GM12891 (cell line): ENCODE measurements at regions not wholly inside any gene's neighbourhood (a gene's known extent, or its start where the extent isn't known, plus 50 kb on each side); places are given as distances from the start of the nearest gene placed in this dataset.

Source experiments
- POLR2A ChIP-seq: IDR thresholded peaks from 2 replicates; pipeline ENCODE4 v1.6.1; 2011; ENCODE audit warnings: low read depth, low read length, control low read depth
- POLR2AphosphoS5 ChIP-seq: IDR thresholded peaks from 2 replicates; pipeline ENCODE4 v1.6.1; 2011; ENCODE audit warnings: low read depth, low read length, control low read depth
- SPI1 ChIP-seq: IDR thresholded peaks from 2 replicates; pipeline ENCODE4 v1.6.1; 2011; ENCODE audit warnings: low read depth, low read length, control low read depth
- TAF1 ChIP-seq: IDR thresholded peaks from 2 replicates; pipeline ENCODE4 v1.6.1; 2011; ENCODE audit warnings: low read depth, low read length, control low read depth

- TF ChIP-seq POLR2A (no peak), TAF1 (no peak), POLR2AphosphoS5 (no peak), SPI1 (no peak)
Measured at GRCh38 chr15:58261368-58261767, 123.2 kb downstream of the AQP9 start.
